Stimulated activated CD4-positive, alpha-beta T cell treated with anti-CD3 and anti-CD28 coated beads, TNF-alpha, amount 100 ng/mL, for 4 hours (primary cell): ENCODE measurements at regions not wholly inside any gene's neighbourhood (a gene's known extent, or its start where the extent isn't known, plus 50 kb on each side); places are given as distances from the start of the nearest gene placed in this dataset.
"Not testable (repeated sequence)": the region's sequence is repeated elsewhere in the genome, so short reads cannot be mapped to it uniquely, and the experiment has no call there.

Experiments
- DNase-seq, 3 experiments: peaks; one replicate each; pipeline ENCODE4 v3.0.0-alpha.2; 2020; ENCODE audit warnings: low read depth in 3 of 3

DNA sequence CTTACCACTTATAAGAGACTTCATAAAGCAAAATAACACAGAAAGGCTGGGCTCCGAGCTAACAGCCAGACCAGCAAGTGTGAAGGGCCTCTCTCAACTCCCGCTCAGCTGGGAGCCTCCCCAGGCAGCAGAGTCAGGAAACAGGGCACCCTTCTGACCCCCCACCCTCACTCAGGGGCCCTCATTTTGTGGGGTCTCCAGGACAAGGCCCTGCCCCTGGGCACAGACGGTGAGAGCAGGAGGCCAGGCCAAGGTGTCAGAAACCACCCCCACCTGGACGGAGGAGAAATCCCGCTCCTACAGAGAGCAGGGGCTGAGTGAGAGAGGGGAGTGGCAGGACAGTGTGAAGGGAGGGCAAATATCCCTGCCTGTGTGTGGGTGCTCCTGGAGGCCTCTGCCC, 135.8 kb upstream of the FOXD4L5 start:
- DNase-seq: no peak

GRCh38 chr9:65418966-65419365, 134.0 kb upstream of the FOXD4L5 start:
- not testable (repeated sequence) for DNase-seq

DNA sequence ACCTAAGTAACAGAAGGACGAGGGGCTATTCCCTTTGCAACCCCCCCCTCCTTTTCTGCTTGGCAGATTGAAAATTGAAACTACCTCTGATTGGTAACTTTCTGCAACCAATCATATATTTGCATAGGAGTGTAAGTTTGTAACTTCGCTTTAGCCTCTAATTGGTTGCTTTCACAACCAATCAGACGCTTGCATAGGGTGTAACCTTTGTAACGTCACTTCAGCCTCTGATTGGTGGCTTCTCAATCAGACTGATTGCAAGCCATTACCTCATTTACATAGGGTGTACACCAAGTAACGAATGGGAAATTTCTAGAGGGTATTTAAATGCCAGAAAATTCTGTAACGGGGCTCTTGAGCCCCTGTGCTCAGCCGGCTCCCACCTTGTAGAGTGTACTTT, 131.9 kb upstream of the FOXD4L5 start:
- DNase-seq: not testable (repeated sequence)

GRCh38 chr9:65414249-65414648, 129.2 kb upstream of the FOXD4L5 start:
- not testable (repeated sequence) for DNase-seq

GRCh38 chr9:65413371-65413770, 128.4 kb upstream of the FOXD4L5 start:
- not testable (repeated sequence) for DNase-seq

- DNase-seq: no peak
Measured at GRCh38 chr9:65411901-65412300, 126.9 kb upstream of the FOXD4L5 start.

DNA sequence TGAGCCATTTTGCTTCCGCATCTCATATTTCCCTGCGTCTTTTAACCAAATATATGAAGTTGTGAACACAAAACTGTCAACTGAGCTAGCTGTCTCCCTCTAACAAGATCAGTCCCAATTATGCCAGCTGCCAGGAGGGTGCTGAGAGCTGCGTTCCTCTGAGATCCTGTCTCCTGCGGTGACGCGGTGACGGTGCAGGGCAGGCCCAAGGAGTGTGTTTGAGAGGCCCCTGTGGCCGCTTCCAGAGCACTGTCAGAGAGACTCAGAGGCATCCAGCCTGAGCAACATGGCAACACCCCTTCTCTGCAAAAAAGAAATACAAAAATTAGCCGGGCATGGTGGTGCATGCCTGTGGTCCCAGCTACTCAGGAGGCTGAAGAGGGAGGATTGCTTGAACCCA, 126.3 kb upstream of the FOXD4L5 start:
- DNase-seq: no peak

DNA sequence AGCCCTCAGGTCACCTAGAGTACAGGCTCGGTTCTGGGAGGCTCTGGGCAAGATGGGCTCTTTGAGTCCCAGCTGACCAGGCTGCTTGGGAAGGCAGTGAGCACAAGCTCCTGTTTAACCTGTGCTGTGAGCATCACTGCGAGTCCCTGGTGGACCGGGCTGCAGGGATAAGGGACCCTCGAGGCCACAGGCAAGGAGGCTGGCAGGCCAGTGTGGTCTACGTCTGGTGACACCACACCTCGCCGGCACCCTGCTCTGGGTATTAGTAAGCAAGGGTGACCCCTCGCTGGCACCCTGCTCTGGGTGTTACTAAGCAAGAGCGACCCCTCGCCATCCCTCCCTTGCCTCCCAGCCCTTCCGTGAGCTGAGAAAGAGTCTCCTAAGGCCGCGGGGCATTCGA, 125.9 kb upstream of the FOXD4L5 start:
- no peak for DNase-seq

DNA sequence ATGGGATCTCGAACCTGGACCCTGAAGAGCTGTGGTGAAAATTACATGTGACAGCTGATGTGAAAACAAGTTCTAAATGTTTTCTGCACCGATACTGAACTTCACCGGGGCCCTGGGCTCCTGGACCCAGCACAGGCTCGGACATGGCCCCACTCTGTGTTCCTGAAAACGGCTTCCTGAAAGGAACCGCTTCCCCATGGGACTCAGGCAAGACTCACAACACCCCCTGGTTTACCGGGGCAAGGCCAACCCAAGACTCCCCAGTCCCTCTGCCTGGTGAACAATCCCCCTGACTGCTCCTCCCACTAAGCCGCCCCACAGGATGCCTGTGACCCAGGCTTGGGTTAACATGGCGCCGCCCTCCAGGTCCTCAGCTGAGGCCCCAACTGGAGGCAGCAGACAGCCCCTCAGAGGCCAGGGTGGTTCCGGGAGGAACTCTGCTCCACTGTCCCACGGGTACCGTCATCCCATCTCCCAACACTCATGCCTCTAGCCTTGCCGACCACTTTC, 124.5 kb upstream of the FOXD4L5 start:
- DNase-seq: no peak

GRCh38 chr9:65408806-65409205, 123.8 kb upstream of the FOXD4L5 start:
- DNase-seq: not testable (repeated sequence)

- DNase-seq: not testable (repeated sequence)
Measured at GRCh38 chr9:65406625-65407024, 121.6 kb upstream of the FOXD4L5 start.

GRCh38 chr9:65405766-65406165, 120.8 kb upstream of the FOXD4L5 start:
- DNase-seq: not testable (repeated sequence)

DNA sequence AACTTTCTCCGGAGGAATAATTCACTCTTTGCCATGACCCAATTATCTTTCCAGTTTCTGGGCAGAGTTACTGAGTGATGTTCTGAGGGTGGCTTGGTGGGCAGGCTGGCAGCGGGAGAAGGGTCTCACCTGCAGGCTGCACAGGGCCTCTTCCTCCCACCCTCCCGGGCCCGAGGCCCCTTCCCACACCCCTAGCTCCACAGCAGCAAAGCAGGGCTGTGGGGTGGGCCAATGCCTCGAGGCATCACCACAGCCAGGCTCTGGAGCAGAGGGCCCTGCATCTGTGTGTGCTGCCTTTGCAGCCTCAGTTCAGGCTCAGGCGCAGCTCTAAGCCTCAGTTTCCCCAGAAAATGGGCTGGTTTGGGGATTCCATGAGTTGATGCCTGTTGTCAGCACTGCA, 120.2 kb upstream of the FOXD4L5 start:
- no peak for DNase-seq

DNA sequence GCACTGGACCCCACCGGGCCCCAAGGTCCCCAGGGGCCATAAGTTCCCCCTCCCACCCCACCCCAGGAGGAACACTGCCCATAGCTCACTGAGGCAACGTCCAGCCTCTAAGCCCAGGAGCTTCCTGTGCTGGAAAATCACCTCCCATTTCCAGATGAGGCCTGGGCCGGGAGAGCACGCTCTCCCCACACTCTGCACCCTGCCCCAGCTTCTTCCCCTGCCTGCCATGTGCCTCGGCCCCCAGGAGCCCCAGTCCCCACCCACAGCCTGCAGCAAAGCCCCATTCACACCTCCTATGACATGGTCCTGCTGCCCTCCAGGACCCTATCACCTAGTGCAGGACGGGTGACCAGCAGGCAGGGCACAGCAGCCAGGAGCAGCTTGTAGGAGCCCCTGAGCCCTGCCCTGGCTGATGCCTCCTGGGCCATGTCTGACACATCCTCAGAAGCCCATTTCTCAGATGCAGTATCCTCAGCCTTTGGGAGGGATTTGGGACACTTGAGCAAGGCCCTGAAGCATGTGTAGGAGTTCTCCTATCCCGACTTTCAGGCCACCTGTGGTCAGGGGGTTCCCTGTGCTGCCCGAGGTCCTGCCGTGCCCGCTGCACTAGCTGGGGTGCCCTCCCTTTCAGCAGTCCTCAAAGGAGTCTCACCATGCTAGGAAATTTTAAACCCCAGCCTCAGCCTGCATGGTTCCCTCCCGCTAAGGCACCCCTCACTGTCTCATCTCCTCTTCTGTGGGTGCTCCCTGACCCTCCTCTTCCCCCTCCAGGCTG, 119.4 kb upstream of the FOXD4L5 start:
- no peak for DNase-seq

GRCh38 chr9:65403721-65404120, 118.7 kb upstream of the FOXD4L5 start:
- DNase-seq: no peak

GRCh38 chr9:65403072-65403471, 118.1 kb upstream of the FOXD4L5 start:
- not testable (repeated sequence) for DNase-seq

- not testable (repeated sequence) for DNase-seq
Measured at GRCh38 chr9:65402206-65402870, 117.3 kb upstream of the FOXD4L5 start.

DNA sequence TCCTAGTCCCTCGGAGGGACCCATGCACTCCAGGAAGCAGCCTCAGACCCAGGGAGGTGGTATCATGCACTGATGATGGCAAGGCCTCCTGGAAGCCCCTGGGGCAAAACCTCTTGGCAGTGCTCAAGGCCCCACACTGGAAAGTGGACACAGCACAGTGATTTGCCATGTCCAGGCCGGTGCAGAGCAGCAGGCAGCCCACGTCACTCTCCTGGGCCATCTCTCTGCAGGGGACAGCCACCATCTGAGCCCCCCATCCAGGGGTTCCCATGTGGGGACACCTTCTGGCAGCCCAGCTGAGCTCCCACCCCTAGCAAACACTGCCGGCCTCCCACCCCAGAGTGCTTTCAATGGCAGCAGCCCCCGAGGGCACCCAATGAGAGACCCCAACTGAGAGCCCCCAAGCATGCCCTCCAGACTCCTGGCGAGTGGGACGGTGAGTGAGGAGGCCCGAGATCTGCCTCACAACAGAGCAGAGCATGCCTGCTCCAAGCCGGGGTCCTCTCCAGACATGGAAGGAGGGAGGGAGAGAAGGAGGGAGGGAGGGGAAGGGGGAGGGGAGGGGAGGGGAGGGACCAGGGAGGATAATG, 116.5 kb upstream of the FOXD4L5 start:
- not testable (repeated sequence) for DNase-seq

GRCh38 chr9:65400886-65401285, 115.9 kb upstream of the FOXD4L5 start:
- DNase-seq: no peak

- not testable (repeated sequence) for DNase-seq
Measured at GRCh38 chr9:65397763-65398719, 113.0 kb upstream of the FOXD4L5 start.

DNA sequence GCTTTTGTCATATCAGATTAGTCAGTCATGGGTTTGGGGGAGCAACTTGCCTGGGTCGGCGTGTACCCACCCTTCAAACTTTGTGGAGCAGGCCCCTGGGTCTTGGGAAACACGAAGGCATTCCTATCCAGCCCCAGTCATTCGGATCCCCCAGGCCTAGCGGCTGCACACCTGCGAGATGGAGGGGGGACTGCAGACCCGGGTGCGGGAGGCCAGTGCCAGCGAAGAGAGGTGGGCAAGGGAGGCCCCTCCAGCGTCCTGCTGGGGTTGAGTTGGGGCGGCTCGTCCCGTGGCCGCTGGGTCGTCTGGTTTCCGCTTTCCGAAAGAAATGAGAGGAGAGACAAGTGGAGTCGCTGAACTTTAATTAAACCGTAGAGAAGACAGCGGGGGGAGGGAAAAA, 112.2 kb upstream of the FOXD4L5 start:
- not testable (repeated sequence) for DNase-seq
